NCI-H1436 (cell line): ENCODE measurements at regions not wholly inside any gene's neighbourhood (a gene's known extent, or its start where the extent isn't known, plus 50 kb on each side); places are given as distances from the start of the nearest gene placed in this dataset.
"Not testable (repeated sequence)": the region's sequence is repeated elsewhere in the genome, so short reads cannot be mapped to it uniquely, and the experiment has no call there.

ENCODE experiments used
- DNase-seq: peaks from one replicate; lab custom pipeline; 2025; lab: John Stamatoyannopoulos, UW

DNA sequence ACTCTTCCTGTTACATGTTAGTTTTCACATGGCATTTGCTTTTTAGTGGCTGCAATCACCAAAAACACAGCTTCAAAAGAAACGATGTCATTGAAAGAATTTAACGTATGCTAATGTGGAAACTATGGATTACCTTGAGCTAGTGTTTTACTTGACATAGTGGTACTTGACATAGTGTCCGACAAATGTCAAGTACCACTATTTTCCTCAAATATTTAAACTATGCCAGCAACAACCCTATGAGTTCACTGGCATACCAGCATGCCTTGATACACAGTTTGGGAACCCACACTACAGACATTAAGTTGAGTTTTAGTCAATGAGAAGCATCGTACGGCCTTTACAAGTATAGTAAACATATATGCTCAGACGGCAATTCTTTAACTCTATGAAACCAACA lies 560.3 kb downstream of the GALC start:
- DNase-seq, result no peak

DNA sequence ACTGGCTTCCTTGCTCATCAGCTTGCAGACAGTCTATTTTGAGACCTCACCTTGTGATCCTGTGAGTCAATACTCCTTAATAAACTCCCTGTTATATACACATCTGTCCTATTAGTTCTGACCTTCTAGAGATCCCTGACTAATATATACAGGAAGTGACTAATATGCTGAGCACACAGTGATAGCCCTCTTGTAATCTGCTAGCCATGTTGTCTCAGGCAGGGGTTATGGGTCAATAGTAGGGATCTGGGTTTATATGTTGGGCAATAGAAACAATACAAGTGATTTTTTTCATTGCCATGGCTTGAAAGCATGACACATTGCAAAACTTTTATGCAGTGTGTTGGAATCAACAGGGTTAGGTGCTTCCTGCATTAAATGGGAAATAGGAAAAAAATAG lies 562.2 kb downstream of the GALC start:
- DNase-seq, result no peak

DNA sequence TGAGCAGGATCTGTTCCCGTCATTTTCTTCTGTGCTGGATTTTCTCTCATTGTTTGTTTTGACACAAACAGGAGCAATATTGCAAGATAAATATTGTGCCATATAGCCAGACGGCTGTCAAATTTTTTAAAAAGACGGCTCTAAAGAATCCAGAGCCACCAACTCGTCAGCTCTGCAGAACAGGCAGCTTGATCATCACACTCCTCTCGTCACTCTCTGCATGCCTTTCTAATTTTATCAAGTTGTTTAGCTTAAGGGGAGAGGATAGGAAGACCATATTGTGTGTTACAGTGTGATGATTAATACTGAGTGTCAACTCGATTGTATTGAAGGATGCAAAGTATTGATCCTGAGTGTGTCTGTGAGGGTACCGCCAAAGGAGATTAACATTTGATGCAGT lies 562.8 kb downstream of the GALC start:
- DNase-seq, result no peak

DNA sequence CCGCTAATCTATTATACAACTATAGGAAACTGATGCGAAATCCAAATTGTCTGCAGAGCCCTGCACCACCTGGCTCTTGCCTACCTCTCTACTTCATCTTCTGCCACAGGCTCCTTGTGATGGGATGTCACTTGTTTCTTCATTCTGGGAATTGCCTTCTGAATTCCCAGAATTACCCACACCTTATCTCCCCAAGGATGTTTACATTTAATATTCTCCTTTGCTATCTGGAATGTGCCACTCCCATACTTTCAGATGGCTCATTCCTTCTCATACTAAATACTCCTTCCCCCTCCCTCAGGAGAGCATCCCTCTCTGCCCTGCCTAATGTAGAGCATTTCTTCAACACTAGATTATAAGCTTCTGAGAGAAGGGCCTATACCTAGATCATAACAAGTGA lies 573.1 kb downstream of the GALC start:
- DNase-seq, result no peak

DNA sequence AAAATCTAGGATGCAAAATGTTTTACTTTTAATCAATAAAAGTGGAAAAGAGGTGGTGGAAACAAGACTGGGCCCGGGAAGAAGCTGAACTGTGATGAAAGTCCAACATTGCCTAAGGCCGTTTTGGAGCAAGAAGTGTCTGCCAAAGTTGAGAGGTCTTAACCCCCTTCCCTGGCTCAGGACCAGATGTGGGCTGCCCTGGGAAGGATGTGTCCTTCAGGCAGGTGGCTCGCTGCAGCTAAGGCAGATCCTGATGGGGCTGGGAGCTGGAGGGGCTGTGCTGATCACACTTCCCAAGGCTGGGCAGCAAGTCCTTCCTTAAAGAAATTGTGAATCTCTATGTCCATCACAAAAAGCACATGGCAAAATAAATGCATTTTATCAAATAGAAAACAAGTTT lies 581.6 kb downstream of the GALC start:
- DNase-seq, result no peak

DNA sequence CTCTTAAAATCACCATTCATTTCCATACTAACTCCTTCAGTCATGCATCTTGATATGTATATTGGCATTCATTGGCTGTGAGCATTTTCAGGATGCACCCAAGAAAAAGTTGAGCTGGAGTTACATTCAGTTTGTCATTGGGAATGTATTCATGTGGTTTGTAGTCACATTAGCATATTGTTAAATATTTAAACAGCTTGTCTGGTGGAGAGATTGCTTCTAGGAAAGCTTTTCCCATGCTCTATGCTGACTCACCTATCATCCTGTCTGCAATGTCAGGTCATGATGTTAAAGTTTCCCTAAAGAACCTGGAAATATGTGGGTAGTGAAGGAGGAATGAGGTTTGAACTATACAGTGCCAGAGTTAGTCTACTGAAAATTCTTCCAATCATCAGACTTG lies 583.6 kb downstream of the GALC start:
- no peak for DNase-seq

DNA sequence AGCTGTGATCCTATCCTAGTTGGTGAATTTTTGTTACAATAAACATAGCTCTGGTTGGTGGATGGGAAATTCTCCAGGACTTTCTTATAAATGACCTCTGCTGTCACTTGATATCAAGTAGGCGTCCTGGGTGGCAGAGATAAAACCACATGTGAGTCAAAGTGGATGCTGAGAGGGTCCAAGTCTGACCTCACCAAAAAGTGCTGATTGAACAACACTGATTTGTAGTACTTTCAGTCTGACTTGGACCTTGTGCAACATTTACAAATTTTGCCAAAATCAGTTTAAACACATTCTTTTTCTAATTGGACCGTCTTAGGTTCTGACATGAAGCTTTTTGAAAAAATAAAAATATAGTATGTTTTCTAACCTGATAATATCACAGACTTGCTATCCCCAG lies 585.6 kb downstream of the GALC start:
- no peak for DNase-seq

DNA sequence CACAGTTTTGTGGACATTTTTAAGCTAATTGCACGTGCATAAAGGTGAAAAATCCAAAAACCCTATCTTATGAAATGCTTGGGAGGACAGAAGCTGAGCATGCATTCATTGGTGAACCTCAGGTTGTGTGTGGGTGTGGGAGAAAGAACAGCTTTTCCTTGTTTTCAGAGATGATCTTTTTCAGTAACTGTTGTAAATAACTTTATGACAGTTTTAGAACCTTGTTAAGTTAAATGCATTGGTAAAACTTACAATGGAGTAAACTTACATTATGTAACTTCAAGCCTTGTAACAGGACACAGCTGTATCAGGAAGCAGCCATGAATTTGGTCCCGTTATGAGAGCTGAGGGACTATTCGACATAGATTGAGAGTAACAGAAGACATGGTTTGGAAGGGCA lies 587.4 kb downstream of the GALC start:
- no peak for DNase-seq

DNA sequence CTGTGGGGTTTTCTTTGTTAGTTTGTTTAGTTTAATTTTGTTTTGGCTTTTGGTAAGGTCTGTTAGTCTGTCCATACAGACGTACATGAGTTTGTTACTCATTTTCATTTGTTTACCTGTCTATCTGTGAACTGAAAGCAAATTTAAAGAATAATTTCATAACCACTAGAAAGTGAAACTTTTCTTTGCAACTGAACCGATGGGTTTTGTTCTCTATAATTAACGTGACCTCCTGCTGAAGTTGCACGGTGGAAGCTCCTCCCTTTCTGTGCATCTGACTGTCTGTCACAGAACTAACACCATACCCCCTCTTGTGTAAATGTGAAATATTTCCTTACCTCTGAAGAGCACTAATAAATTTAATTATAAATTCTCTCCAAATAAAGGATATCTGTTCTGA lies 595.5 kb downstream of the GALC start:
- DNase-seq, result no peak

DNA sequence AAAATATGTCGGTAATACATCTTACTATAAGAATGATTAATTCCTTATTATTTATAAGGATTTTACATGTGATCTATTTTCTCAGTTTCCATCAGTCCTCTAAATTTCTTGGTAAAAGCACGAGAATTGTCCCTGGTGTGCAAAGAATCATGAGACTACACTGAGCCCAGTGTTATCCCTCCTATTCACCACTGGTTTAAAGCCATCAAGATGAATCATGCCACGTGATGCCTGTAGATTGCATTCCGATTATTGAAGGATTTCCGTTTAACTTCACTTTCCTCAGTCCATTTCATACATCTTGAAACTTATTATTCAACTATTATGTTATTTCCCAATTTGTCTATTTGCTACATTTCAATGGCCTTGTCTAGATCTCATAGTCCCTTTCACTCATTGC lies 601.9 kb downstream of the GALC start:
- DNase-seq, result no peak

DNA sequence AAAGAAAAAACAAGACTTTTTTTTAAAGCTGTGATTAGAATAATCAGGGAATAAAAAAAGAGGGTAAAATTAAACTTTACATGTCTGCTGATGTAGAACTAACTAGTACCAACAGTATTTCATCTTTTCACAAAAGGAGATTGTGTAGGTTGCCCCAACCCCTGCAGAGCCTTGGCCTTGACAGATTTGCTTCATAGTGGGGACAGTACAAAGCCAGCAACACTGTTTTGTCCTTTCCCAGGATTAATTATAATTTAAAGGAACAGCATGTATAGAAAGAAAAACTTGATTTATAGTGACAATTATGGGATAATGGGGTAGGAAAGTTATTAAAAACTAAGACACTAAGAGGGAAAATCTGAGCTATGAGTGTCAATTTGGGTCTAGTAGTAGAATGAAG lies 604.0 kb downstream of the GALC start:
- DNase-seq, result no peak

DNA sequence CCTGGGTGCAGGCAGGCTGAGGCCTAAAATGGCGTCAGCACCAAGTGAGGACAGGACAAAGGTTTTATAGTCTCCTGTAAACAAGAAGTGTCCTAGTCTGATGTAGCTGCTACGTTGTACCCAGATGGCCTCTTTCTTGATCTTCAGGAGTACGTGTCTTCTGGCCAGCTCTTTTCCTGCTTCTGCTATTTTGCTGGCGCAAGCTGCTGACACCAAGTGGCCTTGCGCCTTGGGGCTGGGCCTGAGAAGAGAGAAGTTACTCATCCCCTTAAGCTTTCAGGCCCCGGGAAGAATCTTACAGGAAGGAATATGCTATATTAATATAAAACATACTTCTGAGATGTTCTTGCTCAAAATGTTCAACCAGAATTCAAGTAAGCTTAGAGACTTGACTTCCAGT lies 605.2 kb downstream of the GALC start:
- DNase-seq, result no peak

DNA sequence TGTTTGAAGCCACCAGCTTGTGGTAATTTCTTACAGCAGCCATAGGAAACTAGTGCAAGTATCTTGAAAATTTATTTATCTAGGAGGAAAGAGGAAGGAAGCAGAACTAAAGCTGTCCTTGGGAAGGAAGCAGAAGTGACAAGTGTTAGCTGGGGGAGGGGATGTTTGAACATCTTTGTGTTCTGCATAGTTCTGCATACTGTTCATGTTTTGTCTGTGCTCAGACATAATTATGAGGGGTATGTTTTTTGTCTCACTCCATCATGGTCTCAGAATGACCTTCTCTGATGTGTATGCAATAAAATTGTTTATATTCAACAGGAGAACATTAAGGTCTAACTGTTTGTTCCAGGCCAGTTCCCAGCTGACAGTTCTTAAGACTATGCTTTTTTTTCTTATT lies 606.5 kb downstream of the GALC start:
- DNase-seq, result no peak

DNA sequence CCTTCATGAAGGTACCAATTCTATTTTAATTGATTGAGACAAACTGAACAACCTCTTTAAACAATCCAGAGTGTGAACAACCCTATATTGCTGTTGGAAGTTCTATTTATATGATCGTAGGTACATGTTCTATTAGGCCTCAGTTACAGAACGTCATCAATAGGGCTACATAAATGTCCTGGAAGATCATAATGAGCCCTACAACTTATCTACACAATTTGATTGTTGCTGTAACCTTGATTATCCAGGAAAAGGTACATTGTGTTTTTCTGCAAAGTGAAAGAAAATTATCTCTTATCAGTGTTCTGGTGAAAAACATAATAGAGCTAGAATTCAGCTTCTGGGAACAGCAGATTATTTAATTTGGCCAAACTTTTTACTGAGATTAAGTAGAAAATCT lies 612.9 kb downstream of the GALC start:
- no peak for DNase-seq

DNA sequence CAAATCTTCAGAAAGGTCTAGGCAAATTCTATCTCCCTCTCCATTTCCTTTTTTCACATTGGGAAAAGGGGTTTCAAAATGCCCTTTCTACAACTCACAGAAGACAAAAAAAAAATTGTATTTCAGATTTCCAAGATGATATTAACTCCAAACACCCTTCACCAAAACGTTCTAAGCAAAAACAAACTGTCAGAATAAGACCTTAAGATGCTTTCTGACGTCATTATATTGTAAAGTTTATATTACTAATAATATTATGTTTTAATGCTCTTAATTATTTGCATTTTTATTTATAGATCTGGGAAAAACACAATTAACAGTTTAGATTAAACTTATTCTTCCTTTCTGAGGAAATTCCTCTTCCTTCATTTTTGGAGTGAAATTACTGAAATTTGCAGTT lies 624.2 kb downstream of the GALC start:
- no peak for DNase-seq

DNA sequence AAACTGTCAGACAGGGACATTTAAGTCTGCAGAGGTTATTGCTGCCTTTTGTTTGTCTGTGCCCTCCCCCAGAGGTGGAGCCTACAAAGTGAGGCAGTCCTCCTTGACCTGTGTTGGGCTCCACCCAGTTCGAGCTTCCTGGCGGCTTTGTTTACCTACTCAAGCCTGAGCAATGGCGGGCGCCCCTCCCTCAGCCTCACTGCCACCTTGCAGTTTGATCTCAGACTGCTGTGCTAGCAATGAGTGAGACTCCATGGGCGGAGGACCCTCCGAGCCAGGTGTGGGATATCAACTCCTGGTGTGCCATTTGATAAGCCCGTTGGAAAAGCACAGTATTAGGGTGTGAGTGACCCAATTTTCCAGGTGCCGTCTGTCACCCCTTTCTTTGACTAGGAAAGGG lies 632.7 kb downstream of the GALC start:
- DNase-seq, result not testable (repeated sequence)

DNA sequence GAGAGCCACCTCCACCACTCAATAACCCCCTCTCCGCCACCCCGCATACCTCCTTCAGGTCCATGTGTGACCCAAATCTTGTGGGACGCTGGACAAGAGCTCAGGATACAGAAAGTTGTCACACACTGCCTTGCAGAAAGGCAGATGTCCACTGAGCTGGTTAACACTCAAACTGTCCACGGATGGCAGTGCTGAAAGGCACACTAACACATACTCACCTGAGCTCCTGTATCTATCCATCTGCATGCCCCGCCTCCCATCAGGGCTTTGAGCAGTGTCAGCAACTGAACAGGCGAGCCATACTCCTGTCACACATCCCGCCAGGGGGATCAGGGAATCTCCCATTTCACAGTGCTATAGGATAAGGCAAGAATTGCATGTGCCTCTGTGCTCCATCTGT lies 642.0 kb downstream of the GALC start:
- no peak for DNase-seq

DNA sequence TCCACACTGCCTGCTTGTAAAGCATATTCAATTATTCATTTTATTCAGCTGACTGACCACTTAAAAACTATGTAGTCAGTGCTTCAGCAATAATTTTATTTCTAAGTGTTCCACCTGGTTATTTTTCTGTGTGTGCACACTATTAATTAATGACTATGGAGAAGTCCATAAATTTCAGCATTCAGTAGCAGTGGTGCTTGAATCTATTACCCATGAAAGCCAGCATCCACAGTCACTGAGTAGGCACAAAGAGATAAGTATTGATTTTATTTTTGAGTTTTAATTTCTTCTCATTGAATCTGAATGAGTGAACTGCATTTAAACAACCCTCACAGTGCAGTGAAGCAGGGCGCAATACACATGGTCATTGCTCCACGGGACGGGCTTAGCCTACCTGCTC lies 643.1 kb downstream of the GALC start:
- no peak for DNase-seq

DNA sequence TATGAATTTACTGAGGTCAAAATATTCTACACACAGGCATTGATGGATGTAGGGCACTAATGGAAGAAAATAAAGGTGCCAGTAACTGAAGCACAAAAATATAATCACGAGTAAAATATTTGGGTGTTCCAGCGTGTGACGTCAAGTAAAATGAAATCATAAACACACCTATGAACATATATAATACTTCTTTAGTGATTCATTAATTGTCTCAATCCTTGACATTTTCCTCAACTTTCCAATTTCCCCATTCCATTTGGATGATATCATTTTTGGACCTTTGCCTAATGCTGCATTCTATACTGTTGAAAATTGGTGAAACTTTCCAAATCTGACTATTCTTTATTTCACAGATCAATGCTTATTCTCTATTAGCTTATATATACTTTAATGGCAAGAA lies 649.3 kb downstream of the GALC start:
- DNase-seq, result no peak

DNA sequence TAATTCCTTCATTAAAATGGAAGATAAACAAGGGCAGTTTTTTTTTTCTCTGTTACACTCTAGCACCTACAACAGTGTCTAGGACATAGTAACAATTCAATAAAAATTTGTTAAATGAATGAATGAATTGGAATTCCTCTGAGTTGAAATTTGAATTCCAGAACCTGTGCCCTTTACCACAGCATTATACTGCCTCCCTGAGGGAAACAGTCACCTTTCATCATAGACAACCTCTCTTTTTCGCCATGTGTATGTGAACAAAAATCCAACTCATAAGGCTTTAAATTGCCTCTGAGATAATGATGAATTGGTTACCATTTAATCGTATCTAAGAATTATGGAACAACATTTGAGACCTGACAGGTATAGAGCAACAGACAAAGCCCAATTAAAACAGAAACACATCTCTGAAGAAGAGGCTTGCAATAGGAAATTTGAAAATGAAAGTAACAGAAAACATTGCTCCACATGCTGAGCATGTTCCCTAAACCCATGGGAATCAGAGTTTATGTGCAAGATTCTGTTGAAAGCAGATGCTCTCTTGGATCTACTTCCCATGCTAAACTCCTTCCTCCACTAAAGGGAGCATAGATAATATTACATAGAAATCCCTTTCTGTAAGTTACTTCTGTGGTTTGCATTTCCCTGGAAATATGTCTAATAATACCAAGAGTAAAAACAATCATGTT lies 657.8 kb downstream of the GALC start:
- no peak for DNase-seq

DNA sequence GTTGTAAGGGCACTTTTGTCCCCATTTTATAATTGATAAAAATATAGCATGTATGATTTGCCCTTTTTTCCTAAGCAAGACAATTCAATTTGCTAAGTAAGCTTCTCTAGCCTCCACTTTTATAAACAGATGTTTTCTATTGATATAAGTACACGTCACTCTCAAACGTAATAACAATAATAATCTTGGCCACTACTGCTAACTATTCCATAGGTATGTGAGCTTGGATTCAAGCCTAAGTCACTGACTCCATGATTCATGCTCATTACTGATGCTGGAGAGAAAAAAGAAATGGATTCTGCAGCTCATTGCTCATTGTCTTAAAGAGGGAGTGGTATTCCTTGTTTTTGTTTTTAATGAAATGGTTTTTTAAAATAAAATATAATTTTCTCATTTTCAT lies 661.0 kb downstream of the GALC start:
- DNase-seq, result no peak

DNA sequence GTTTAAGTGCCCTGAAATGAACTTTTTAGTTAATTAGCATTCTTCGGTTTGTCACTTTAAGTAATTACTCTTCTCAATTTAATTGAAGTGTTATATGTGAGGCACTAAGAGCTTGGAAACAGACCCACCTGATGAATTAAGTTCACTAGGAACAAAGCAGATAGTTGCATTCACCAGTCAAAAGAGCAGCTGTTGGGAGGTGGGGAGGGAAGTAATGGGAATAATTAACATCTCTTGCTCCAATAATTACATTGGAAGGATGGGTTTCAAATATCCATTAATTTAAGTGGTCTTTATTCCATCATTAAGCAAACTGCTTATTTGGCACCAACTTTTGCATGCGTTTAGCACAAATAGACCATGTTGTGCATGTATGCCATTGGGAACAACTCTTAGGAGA lies 667.2 kb downstream of the GALC start:
- DNase-seq, result peak; percentile 92

DNA sequence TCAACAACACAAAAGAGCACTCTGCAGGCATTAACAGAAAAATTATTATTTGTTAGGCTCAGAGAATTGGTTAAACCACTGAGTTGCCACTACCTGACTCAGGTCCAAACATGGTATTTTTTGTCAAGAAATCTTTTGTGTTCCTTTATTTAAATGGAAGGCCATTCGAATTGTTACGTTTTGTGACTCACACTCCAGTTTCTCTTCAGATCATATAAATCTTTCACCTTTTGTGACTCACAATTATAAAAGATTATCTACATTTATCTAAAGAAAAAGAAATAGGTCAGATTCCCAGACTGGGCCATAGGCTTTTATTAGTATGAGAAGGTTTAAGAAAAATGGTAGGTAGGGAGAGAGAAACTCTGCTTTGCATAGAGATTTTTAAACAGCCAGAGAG lies 669.8 kb downstream of the GALC start:
- no peak for DNase-seq

DNA sequence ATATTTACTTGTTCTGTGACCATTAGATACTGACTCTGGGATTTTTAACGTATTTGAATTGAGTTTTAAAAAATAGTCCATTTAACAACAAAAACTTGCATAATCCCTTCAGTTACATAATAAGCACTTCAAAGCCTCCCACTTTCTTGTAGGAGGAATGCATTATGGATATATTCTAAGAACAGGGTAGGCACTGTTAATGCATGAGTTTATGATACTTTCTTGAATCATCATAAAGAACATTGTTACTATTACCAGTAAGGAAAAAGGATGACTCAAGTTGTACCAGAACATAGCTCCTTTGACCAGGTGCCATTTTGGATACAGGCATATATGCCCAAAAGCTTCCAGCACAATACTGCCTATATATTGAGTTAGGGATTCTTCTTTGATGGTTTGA lies 671.4 kb downstream of the GALC start:
- DNase-seq, result no peak

DNA sequence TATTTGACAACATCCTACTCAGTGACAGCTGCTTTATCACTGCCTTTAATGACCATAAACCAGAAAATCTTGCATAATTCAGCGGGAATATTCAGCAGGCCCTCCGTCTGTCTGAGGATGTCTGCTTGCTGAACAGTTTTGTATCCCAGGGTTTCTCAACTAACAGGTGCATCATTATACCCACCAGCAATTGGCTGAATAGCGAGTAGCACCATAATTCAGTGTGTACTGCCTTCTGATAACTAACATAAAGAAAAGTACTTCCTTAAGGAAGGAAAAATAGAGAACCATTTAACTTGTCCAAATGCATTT lies 680.1 kb downstream of the GALC start:
- DNase-seq, result no peak
